ENCODE measurements at regions not wholly inside any gene's neighbourhood (a gene's known extent, or its start where the extent isn't known, plus 50 kb on each side); places are given as distances from the start of the nearest gene placed in this dataset.

DNA sequence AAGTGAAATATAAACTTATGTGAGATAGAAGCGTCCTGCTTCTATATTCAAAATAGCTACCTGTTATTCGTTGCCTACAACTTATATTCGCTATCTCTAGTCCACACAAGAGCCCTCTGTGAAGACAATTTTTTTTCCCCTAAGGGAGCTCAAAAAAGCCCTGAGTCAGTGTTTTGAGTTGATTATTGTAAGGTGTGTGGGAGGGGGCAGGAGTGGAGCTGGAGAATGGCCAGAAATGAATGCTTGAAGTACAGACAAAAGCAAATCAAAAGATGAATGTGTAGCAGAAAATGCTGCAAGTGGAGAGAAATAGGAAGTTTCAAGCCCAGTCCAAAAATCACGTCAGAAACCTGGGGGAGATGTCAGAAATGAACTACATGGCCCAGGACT, 655.0 kb upstream of the LCORL start:
- TF ChIP-seq POLR2A (IDR thresholded peaks at IDR 0.05) (no peak), EP300 (IDR thresholded peaks at IDR 0.05) (no peak)
- TF ChIP-seq, protein P1, sequence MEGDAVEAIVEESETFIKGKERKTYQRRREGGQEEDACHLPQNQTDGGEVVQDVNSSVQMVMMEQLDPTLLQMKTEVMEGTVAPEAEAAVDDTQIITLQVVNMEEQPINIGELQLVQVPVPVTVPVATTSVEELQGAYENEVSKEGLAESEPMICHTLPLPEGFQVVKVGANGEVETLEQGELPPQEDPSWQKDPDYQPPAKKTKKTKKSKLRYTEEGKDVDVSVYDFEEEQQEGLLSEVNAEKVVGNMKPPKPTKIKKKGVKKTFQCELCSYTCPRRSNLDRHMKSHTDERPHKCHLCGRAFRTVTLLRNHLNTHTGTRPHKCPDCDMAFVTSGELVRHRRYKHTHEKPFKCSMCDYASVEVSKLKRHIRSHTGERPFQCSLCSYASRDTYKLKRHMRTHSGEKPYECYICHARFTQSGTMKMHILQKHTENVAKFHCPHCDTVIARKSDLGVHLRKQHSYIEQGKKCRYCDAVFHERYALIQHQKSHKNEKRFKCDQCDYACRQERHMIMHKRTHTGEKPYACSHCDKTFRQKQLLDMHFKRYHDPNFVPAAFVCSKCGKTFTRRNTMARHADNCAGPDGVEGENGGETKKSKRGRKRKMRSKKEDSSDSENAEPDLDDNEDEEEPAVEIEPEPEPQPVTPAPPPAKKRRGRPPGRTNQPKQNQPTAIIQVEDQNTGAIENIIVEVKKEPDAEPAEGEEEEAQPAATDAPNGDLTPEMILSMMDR (IDR thresholded peaks at IDR 0.05), result no peak
